Peyer's patch (tissue), 4 donors: ENCODE measurements at regions not wholly inside any gene's neighbourhood (a gene's known extent, or its start where the extent isn't known, plus 50 kb on each side); places are given as distances from the start of the nearest gene placed in this dataset.
A peak's percentile ranks its signal among the peaks of the same experiment; 100 is the strongest.

Experiments used
- DNase-seq, 3 donors: peaks; one replicate each; pipeline ENCODE4 v3.0.0-alpha.2; 2017 to 2019
- H3K27ac ChIP-seq, 4 donors: fragments of 200-600 bp; sonication (generic); one replicate each; pipeline ENCODE4 v1.5.1; 2016 to 2019
- H3K27me3 ChIP-seq, 2 donors: fragments of 200-600 bp; sonication (generic); one replicate each; pipeline ENCODE4 v1.5.1; 2019
- H3K36me3 ChIP-seq, 3 donors: fragments of 200-600 bp; sonication (generic); one replicate each; pipeline ENCODE4 v1.5.1; 2016 to 2019
- H3K4me1 ChIP-seq, 4 donors: fragments of 200-600 bp; sonication (generic); one replicate each; pipeline ENCODE4 v1.5.1; 2016 to 2019
- H3K4me3 ChIP-seq, 4 donors: fragments of 200-600 bp; sonication (generic); 1 replicate in 3 of 4; 2 replicates in 1 of 4; pipeline ENCODE4 v1.5.1; 2016 to 2019; ENCODE audit warnings: mild to moderate bottlenecking in 1 of 4
- H3K9me3 ChIP-seq, 4 donors: fragments of 200-600 bp; sonication (generic); one replicate each; pipeline ENCODE4 v1.5.1; 2016 to 2019; ENCODE audit warnings: mild to moderate bottlenecking in 1 of 4
- POLR2A ChIP-seq, 2 donors: fragments of 450-650 bp; IDR thresholded peaks; one replicate each; pipeline ENCODE4 v1.5.1; 2017; ENCODE audit warnings: antibody characterized with exemption in 2 of 2, mild to moderate bottlenecking in 2 of 2, moderate library complexity in 2 of 2
- TF ChIP-seq, protein P1 (sequence below), 6 experiments: fragments of 450-650 bp in 4 of 6; fragments of 200-600 bp in 2 of 6; sonication (generic) in 1 of 6; IDR thresholded peaks; one replicate each; pipeline ENCODE4 v1.5.1; 2017 to 2019; ENCODE audit warnings: antibody characterized with exemption in 6 of 6, mild to moderate bottlenecking in 3 of 6, moderate library complexity in 1 of 6

DNA sequence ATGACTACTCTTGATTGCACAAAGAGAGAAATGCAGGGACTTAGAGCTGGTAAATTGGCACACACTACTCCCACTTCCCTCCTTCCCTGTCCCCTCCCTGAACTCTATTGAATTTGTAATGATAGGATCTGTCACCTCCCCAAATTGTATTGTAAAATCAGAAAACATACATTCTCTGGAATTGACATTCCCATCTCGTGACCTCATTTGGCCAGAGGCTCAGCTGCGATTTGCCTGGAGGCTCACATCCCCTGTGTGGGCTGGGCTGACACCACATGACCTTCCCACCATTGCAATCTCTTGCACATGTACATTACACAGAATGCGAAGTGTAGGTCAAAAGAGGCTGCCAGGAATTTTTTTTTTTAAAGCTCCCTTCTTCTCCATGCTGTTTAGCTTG, 172.1 kb downstream of the MID1IP1 start:
- Histone ChIP-seq H3K4me1 (no peaks in the 10 kb centered on the region), H3K36me3 (no peaks in the 10 kb centered on the region), H3K9me3 (no peaks in the 10 kb centered on the region), H3K4me3 (no peak overlapping the region), H3K27me3 (no peaks in the 10 kb centered on the region), H3K27ac (no peak overlapping the region)
- TF ChIP-seq, protein P1, sequence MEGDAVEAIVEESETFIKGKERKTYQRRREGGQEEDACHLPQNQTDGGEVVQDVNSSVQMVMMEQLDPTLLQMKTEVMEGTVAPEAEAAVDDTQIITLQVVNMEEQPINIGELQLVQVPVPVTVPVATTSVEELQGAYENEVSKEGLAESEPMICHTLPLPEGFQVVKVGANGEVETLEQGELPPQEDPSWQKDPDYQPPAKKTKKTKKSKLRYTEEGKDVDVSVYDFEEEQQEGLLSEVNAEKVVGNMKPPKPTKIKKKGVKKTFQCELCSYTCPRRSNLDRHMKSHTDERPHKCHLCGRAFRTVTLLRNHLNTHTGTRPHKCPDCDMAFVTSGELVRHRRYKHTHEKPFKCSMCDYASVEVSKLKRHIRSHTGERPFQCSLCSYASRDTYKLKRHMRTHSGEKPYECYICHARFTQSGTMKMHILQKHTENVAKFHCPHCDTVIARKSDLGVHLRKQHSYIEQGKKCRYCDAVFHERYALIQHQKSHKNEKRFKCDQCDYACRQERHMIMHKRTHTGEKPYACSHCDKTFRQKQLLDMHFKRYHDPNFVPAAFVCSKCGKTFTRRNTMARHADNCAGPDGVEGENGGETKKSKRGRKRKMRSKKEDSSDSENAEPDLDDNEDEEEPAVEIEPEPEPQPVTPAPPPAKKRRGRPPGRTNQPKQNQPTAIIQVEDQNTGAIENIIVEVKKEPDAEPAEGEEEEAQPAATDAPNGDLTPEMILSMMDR (IDR thresholded peaks at IDR 0.05) = no peak
- no peak for TF ChIP-seq POLR2A (IDR thresholded peaks at IDR 0.05)
- no peak for DNase-seq

DNA sequence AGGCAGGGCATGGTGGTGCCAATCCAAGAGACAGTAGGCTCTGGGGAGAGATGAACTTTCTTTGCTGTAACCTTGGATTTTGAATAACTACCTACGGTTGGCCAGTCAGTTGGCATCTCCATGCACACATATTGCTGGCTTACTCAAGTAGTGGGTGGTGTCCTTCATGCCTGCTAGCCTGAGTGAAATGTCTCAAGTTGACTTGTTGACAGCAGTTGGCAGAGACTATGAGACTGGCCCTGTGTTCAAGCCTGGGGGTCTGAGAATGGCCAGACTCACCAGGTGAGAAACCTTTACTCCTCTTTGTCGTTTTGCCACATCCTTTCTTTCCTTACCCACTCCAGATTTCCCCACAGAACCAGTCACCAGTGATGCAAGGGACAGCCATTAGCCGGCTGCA, 173.3 kb downstream of the MID1IP1 start:
- H3K4me3 ChIP-seq = no peak overlapping the region
- no peaks in the 10 kb centered on the region for H3K4me1 ChIP-seq
- TF ChIP-seq POLR2A (IDR thresholded peaks at IDR 0.05) = no peak
- TF ChIP-seq, protein P1 (IDR thresholded peaks at IDR 0.05) = no peak
- H3K27ac ChIP-seq = no peak overlapping the region
- DNase-seq = no peak
- no peaks in the 10 kb centered on the region for H3K9me3 ChIP-seq
- H3K27me3 ChIP-seq = no peaks in the 10 kb centered on the region
- H3K36me3 ChIP-seq = no peaks in the 10 kb centered on the region

DNA sequence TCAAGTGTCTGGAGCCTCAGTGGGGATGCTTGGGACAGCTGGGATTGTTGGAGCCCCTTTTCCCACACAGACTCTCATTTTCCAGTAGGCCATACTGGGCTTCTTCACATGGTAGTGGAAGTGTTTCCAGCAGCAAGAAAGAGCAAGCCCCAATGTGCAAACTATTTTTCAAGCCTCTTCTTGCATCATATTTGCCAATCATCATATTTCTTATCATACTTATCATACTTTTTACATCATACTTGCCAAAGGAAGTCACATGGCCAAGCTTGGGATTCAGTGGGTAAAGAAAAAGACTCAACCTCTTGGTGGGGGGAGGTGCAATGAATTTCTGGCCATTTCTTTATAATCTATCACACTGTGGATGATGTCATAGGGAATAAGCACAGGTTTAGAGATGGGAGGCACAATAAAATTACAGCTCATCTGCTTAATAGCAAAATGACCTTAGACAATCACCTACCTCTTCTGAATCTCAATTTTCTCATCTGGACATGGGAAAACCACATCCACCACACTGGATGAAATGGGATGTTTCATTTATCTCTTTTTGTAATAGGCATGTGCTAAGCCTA, 174.2 kb downstream of the MID1IP1 start:
- Histone ChIP-seq H3K36me3 (no peaks in the 10 kb centered on the region), H3K27me3 (no peaks in the 10 kb centered on the region), H3K27ac (no peak overlapping the region), H3K9me3 (no peaks in the 10 kb centered on the region), H3K4me1 (no peaks in the 10 kb centered on the region), H3K4me3 (no peak overlapping the region)
- no peak for DNase-seq
- TF ChIP-seq, protein P1 (IDR thresholded peaks at IDR 0.05) = no peak
- no peak for TF ChIP-seq POLR2A (IDR thresholded peaks at IDR 0.05)

DNA sequence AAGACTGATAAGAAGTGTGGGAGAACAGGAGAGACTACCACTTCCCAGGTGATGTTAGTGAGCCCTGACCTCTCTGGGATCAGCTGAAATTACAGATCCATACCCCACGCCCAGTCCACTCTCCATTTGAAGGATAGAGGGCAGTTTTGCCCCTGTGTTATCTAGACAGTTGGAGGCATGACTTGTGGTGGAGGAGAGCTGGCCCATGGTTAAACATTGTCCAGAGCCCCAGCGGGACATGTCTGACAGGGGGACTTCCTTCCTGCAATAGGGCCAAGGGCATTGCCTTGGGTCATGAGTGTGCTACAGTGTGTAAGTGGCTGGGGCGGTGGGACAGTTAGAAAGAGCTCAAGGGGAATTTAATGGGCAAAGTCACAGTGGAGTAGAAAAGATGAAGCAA, 181.1 kb downstream of the MID1IP1 start:
- Histone ChIP-seq H3K27me3 (no peaks in the 10 kb centered on the region), H3K36me3 (no peaks in the 10 kb centered on the region), H3K9me3 (no peaks in the 10 kb centered on the region), H3K4me3 (no peak overlapping the region), H3K27ac (no peak overlapping the region), H3K4me1 (no peaks in the 10 kb centered on the region)
- TF ChIP-seq, protein P1 (IDR thresholded peaks at IDR 0.05) = no peak
- TF ChIP-seq POLR2A (IDR thresholded peaks at IDR 0.05) = no peak
- no peak for DNase-seq

DNA sequence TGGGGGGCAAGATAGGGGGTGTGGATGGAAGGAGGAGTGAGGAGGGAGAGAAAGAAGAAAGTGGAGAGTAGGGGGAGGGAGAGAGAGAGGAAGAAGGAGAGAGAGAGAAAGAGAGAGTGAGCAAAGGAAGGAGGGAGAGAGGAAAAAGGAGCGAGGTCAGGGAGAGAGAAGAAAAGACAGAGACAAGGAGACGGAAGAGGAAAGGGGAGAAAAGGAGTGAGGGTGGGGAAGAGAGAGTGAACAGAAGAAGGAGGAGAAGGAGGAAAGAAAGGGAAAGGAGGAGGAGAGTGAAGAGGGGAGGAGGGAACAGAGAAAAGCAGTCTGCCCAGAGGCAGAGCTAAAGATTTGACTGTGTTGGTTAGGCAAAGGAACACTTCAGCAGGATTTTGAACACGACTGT, 181.6 kb downstream of the MID1IP1 start:
- no peaks in the 10 kb centered on the region for H3K4me1 ChIP-seq
- no peaks in the 10 kb centered on the region for H3K9me3 ChIP-seq
- no peaks in the 10 kb centered on the region for H3K36me3 ChIP-seq
- H3K27ac ChIP-seq = no peak overlapping the region
- no peaks in the 10 kb centered on the region for H3K27me3 ChIP-seq
- H3K4me3 ChIP-seq = no peak overlapping the region
- no peak for TF ChIP-seq POLR2A (IDR thresholded peaks at IDR 0.05)
- TF ChIP-seq, protein P1 (IDR thresholded peaks at IDR 0.05) = no peak
- DNase-seq = no peak

DNA sequence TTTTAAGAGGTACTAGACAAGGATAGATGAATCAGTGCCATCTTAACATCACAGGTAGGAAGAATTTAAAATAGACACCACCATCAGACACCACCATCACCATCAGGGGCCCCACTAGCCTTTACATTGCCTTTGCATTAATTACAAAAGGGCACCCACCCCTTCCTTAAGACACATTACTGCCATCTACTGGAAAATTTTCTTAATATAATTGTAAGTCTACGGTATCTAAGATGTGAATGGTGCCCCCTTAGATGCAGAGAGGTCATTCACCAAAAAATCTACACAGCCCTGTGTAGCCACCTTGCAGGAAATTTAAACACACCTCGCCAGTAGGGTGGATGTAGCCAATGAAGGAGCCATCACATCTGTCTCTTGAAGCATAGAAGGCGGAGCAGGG, 184.1 kb downstream of the MID1IP1 start:
- Histone ChIP-seq H3K4me1 (no peaks in the 10 kb centered on the region), H3K4me3 (no peak overlapping the region), H3K36me3 (no peaks in the 10 kb centered on the region), H3K27me3 (no peaks in the 10 kb centered on the region), H3K9me3 (no peaks in the 10 kb centered on the region), H3K27ac (no peak overlapping the region)
- TF ChIP-seq, protein P1 (IDR thresholded peaks at IDR 0.05) = peak in 4 of 6 experiments; percentile 11 to 23 (median 17)
- TF ChIP-seq POLR2A (IDR thresholded peaks at IDR 0.05) = no peak
- no peak for DNase-seq
